ENCODE measurements at regions not wholly inside any gene's neighbourhood (a gene's known extent, or its start where the extent isn't known, plus 50 kb on each side); places are given as distances from the start of the nearest gene placed in this dataset.

DNA sequence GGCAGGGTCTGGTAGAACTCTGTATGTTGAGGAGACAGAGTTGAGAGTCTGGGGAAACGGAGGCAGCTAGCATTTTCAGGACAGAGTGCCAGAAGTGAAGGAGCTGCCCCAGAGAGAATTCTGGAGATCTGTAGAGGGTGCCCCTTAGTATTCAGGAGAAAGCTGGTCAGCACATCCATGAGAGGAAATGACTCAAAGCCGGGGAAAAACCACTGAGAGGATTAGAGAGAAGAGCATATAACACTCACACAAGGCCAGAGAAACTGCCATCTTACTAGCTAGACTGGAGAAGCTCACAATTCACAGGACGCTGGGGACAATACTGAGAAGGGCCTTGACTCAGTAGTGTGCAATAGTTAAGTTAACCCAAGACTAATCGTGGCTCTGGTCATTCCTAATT lies 75.7 kb upstream of the DPPA4 start:
- TF ChIP-seq CTCF (IDR thresholded peaks at IDR 0.05 in 2 of 3, conservative IDR thresholded peaks at IDR 0.05 in 1 of 3; ENCODE audit: insufficient read depth in 2 of 3, low read depth in 1 of 3, low read length in 3 of 3) = no peak
- TF ChIP-seq BACH1 (tag; IDR thresholded peaks at IDR 0.05) = no peak
- TF ChIP-seq YY1 (IDR thresholded peaks at IDR 0.05; ENCODE audit: borderline replicate concordance in 1 of 3, control insufficient read depth in 1 of 3, extremely low read depth in 1 of 3, insufficient read depth in 3 of 3, insufficient read length in 1 of 3, insufficient replicate concordance in 2 of 3, low read depth in 1 of 3, low read length in 2 of 3) = no peak
- TF ChIP-seq, protein P1, sequence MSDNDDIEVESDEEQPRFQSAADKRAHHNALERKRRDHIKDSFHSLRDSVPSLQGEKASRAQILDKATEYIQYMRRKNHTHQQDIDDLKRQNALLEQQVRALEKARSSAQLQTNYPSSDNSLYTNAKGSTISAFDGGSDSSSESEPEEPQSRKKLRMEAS (CRISPR knock-in tag; IDR thresholded peaks at IDR 0.05) = no peak
- TF ChIP-seq, protein P2, sequence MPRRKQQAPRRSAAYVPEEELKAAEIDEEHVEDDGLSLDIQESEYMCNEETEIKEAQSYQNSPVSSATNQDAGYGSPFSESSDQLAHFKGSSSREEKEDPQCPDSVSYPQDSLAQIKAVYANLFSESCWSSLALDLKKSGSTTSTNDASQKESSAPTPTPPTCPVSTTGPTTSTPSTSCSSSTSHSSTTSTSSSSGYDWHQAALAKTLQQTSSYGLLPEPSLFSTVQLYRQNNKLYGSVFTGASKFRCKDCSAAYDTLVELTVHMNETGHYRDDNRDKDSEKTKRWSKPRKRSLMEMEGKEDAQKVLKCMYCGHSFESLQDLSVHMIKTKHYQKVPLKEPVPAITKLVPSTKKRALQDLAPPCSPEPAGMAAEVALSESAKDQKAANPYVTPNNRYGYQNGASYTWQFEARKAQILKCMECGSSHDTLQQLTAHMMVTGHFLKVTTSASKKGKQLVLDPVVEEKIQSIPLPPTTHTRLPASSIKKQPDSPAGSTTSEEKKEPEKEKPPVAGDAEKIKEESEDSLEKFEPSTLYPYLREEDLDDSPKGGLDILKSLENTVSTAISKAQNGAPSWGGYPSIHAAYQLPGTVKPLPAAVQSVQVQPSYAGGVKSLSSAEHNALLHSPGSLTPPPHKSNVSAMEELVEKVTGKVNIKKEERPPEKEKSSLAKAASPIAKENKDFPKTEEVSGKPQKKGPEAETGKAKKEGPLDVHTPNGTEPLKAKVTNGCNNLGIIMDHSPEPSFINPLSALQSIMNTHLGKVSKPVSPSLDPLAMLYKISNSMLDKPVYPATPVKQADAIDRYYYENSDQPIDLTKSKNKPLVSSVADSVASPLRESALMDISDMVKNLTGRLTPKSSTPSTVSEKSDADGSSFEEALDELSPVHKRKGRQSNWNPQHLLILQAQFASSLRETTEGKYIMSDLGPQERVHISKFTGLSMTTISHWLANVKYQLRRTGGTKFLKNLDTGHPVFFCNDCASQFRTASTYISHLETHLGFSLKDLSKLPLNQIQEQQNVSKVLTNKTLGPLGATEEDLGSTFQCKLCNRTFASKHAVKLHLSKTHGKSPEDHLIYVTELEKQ (CRISPR knock-in tag; IDR thresholded peaks at IDR 0.05) = no peak
- no peak for TF ChIP-seq RAD21 (CRISPR knock-in tag; conservative IDR thresholded peaks at IDR 0.05 in 1 of 2, IDR thresholded peaks at IDR 0.05 in 1 of 2)
- TF ChIP-seq, protein P3, sequence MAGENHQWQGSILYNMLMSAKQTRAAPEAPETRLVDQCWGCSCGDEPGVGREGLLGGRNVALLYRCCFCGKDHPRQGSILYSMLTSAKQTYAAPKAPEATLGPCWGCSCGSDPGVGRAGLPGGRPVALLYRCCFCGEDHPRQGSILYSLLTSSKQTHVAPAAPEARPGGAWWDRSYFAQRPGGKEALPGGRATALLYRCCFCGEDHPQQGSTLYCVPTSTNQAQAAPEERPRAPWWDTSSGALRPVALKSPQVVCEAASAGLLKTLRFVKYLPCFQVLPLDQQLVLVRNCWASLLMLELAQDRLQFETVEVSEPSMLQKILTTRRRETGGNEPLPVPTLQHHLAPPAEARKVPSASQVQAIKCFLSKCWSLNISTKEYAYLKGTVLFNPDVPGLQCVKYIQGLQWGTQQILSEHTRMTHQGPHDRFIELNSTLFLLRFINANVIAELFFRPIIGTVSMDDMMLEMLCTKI (IDR thresholded peaks at IDR 0.05; ENCODE audit: partially characterized antibody) = no peak
- TF ChIP-seq EZH2 (IDR thresholded peaks at IDR 0.05; ENCODE audit: borderline replicate concordance, low read depth, low read length) = no peak

Data from K562 (cell line).